ENCODE measurements at regions not wholly inside any gene's neighbourhood (a gene's known extent, or its start where the extent isn't known, plus 50 kb on each side); places are given as distances from the start of the nearest gene placed in this dataset.

- TF ChIP-seq CTCF (conservative IDR thresholded peaks at IDR 0.05): no peak
- Histone ChIP-seq H4K20me1 (ENCODE audit: control insufficient read depth, insufficient read depth, insufficient read length) (no peaks in the 10 kb centered on the region), H3K4ac (ENCODE audit: low read depth, low read length) (no peak overlapping the region), H2BK120ac (ENCODE audit: low read depth, low read length, poor library complexity, severe bottlenecking) (no peak overlapping the region), H3K14ac (ENCODE audit: insufficient read depth, low read length) (no peak overlapping the region), H3T11ph (ENCODE audit: low read length) (no peak overlapping the region), H3K79me2 (ENCODE audit: insufficient read depth, low read length) (no peaks in the 10 kb centered on the region), H3K23ac (ENCODE audit: insufficient read length, low read depth, low read length) (no peak overlapping the region), H4K91ac (ENCODE audit: insufficient read length, low read depth, low read length) (no peak overlapping the region), H3K4me2 (ENCODE audit: insufficient read depth, insufficient read length, low read length) (no peak overlapping the region), H2BK5ac (ENCODE audit: insufficient read length, low read length) (no peak overlapping the region), H3K4me1 (ENCODE audit: insufficient read depth, low read length) (no peaks in the 10 kb centered on the region), H2BK20ac (ENCODE audit: low read depth, low read length, poor library complexity, severe bottlenecking) (no peak overlapping the region), H4K8ac (replicated peaks; ENCODE audit: insufficient read length, low read depth, low read length) (no peak overlapping the region), H3K27ac (ENCODE audit: insufficient read length, low read depth, low read length) (no peak overlapping the region), H4K5ac (ENCODE audit: insufficient read length, low read depth, low read length) (no peak overlapping the region), H2BK15ac (ENCODE audit: low read depth, low read length) (no peak overlapping the region), H3K9me3 (ENCODE audit: control insufficient read depth, low read depth, low read length) (no peaks in the 10 kb centered on the region), H3K18ac (ENCODE audit: insufficient read length, low read depth, low read length) (no peak overlapping the region), H3K27me3 (ENCODE audit: insufficient read depth, low read length) (no peaks in the 10 kb centered on the region), H3K9ac (ENCODE audit: extremely low read depth, insufficient read length, low read length) (no peak overlapping the region), H2BK12ac (ENCODE audit: insufficient read length, low read depth, low read length) (no peak overlapping the region), H2AK5ac (ENCODE audit: insufficient read length, low read length) (no peak overlapping the region), H3K23me2 (ENCODE audit: insufficient read length, low read depth, low read length, poor library complexity, severe bottlenecking) (no peaks in the 10 kb centered on the region), H2AFZ (ENCODE audit: low read length) (no peak overlapping the region), H3K79me1 (ENCODE audit: insufficient read depth, low read depth, low read length, poor library complexity, severe bottlenecking) (no peaks in the 10 kb centered on the region), H3K56ac (ENCODE audit: insufficient read length, low read depth, low read length) (no peak overlapping the region)
- Mint-ChIP-seq H3K4me3 (no peak overlapping the region), H3K9me3 (no peaks in the 10 kb centered on the region), H3K4me1 (peaks cover 0 to 4% of the 10 kb centered on the region in 2 experiments; a peak in 1 of 4 replicates), H3K36me3 (ENCODE audit: insufficient read depth in 1 of 3, low read depth in 3 of 3) (no peaks in the 10 kb centered on the region), H3K27ac (no peak overlapping the region), H3K27me3 (ENCODE audit: low read depth) (no peaks in the 10 kb centered on the region)
- DNase-seq: no peak
These were observed 254.8 kb downstream of the KCNS3 start for GRCh38 chr2:18133310-18133709.
